HCT116 (cell line): ENCODE measurements at regions not wholly inside any gene's neighbourhood (a gene's known extent, or its start where the extent isn't known, plus 50 kb on each side); places are given as distances from the start of the nearest gene placed in this dataset.

ENCODE experiments used
- POLR2A ChIP-seq: IDR thresholded peaks from 2 replicates; pipeline ENCODE4 v1.7.0; 2011; ENCODE audit warnings: borderline replicate concordance; ENCODE audit not compliant: insufficient read depth, insufficient read length; ENCODE audit errors: extremely low read depth
- SRF ChIP-seq: IDR thresholded peaks from 2 replicates; pipeline ENCODE4 v1.6.1; 2012; ENCODE audit warnings: low read depth
- TF ChIP-seq, protein P1 (sequence below), 3 experiments: fragments of 200-600 bp in 1 of 3; sonication (generic) in 1 of 3; IDR thresholded peaks in 2 of 3; conservative IDR thresholded peaks in 1 of 3; 2 replicates each; pipeline ENCODE4 v1.5.1; 2012 to 2017; ENCODE audit warnings: low read depth in 2 of 3, low read length in 2 of 3, antibody characterized with exemption in 1 of 3, borderline replicate concordance in 1 of 3, control low read depth in 1 of 3, mild to moderate bottlenecking in 1 of 3, mixed read lengths in 1 of 3, mixed run types in 1 of 3, moderate library complexity in 1 of 3; ENCODE audit not compliant: insufficient read depth in 1 of 3

DNA sequence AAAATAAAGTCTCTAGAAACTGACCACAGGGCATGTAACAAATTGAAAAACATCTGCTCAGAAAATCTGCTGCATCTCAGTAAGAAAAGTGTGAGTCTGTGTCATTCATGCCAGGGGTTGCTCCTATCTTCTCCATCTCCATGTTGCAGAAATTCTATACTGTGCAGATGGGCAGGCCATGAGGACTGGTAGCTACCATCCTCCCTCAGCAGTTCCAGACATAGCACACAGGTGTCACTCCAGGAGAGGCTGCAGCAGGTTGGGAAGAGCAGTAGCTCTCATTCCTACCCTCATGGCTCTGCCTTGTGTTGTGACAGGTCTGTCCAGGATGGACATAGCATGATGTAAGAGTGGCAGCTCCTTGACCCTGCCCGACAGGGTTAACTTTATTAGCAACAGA, 173.4 kb downstream of the NDUFS4 start:
- TF ChIP-seq POLR2A = no peak
- TF ChIP-seq, protein P1, sequence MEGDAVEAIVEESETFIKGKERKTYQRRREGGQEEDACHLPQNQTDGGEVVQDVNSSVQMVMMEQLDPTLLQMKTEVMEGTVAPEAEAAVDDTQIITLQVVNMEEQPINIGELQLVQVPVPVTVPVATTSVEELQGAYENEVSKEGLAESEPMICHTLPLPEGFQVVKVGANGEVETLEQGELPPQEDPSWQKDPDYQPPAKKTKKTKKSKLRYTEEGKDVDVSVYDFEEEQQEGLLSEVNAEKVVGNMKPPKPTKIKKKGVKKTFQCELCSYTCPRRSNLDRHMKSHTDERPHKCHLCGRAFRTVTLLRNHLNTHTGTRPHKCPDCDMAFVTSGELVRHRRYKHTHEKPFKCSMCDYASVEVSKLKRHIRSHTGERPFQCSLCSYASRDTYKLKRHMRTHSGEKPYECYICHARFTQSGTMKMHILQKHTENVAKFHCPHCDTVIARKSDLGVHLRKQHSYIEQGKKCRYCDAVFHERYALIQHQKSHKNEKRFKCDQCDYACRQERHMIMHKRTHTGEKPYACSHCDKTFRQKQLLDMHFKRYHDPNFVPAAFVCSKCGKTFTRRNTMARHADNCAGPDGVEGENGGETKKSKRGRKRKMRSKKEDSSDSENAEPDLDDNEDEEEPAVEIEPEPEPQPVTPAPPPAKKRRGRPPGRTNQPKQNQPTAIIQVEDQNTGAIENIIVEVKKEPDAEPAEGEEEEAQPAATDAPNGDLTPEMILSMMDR (IDR thresholded peaks at IDR 0.05 in 2 of 3, conservative IDR thresholded peaks at IDR 0.05 in 1 of 3; ENCODE audit: borderline replicate concordance in 1 of 3, insufficient read depth in 1 of 3, low read depth in 2 of 3, low read length in 2 of 3) = peak in 2 of 3 experiments; percentile 31 to 37; a peak in 2 of 6 replicates
- TF ChIP-seq SRF = no peak
